Peyer's patch (tissue), 4 donors: ENCODE measurements at regions not wholly inside any gene's neighbourhood (a gene's known extent, or its start where the extent isn't known, plus 50 kb on each side); places are given as distances from the start of the nearest gene placed in this dataset.

Experiments used
- DNase-seq, 3 donors: peaks; one replicate each; pipeline ENCODE4 v3.0.0-alpha.2; 2017 to 2019
- H3K27ac ChIP-seq, 4 donors: fragments of 200-600 bp; sonication (generic); one replicate each; pipeline ENCODE4 v1.5.1; 2016 to 2019
- H3K27me3 ChIP-seq, 2 donors: fragments of 200-600 bp; sonication (generic); one replicate each; pipeline ENCODE4 v1.5.1; 2019
- H3K36me3 ChIP-seq, 3 donors: fragments of 200-600 bp; sonication (generic); one replicate each; pipeline ENCODE4 v1.5.1; 2016 to 2019
- H3K4me1 ChIP-seq, 4 donors: fragments of 200-600 bp; sonication (generic); one replicate each; pipeline ENCODE4 v1.5.1; 2016 to 2019
- H3K4me3 ChIP-seq, 4 donors: fragments of 200-600 bp; sonication (generic); 1 replicate in 3 of 4; 2 replicates in 1 of 4; pipeline ENCODE4 v1.5.1; 2016 to 2019; ENCODE audit warnings: mild to moderate bottlenecking in 1 of 4
- H3K9me3 ChIP-seq, 4 donors: fragments of 200-600 bp; sonication (generic); one replicate each; pipeline ENCODE4 v1.5.1; 2016 to 2019; ENCODE audit warnings: mild to moderate bottlenecking in 1 of 4
- CTCF ChIP-seq, 6 experiments: fragments of 450-650 bp in 4 of 6; fragments of 200-600 bp in 2 of 6; sonication (generic) in 1 of 6; IDR thresholded peaks; one replicate each; pipeline ENCODE4 v1.5.1; 2017 to 2019; ENCODE audit warnings: antibody characterized with exemption in 6 of 6, mild to moderate bottlenecking in 3 of 6, moderate library complexity in 1 of 6
- POLR2A ChIP-seq, 2 donors: fragments of 450-650 bp; IDR thresholded peaks; one replicate each; pipeline ENCODE4 v1.5.1; 2017; ENCODE audit warnings: antibody characterized with exemption in 2 of 2, mild to moderate bottlenecking in 2 of 2, moderate library complexity in 2 of 2

GRCh38 chr22:48954781-48955311, 872.8 kb downstream of the BRD1 start:
- peak in 1 of 3 donors; percentile 11 for DNase-seq
- TF ChIP-seq POLR2A (IDR thresholded peaks at IDR 0.05) (no peak), CTCF (IDR thresholded peaks at IDR 0.05) (no peak)
- Histone ChIP-seq H3K9me3 (peaks cover 0 to 3% (median 0%) of the 10 kb centered on the region in 4 donors), H3K4me3 (no peak overlapping the region), H3K4me1 (no peaks in the 10 kb centered on the region), H3K36me3 (no peaks in the 10 kb centered on the region), H3K27me3 (no peaks in the 10 kb centered on the region), H3K27ac (no peak overlapping the region)

GRCh38 chr22:48953830-48954229, 873.8 kb downstream of the BRD1 start:
- peak in 1 of 3 donors; percentile 8 for DNase-seq
- H3K27me3 ChIP-seq = no peaks in the 10 kb centered on the region
- no peaks in the 10 kb centered on the region for H3K4me1 ChIP-seq

GRCh38 chr22:48953103-48953720, 874.5 kb downstream of the BRD1 start:
- no peak overlapping the region for H3K27ac ChIP-seq
- no peak for DNase-seq
- TF ChIP-seq POLR2A (IDR thresholded peaks at IDR 0.05) = no peak
- no peak for TF ChIP-seq CTCF (IDR thresholded peaks at IDR 0.05)
- H3K4me3 ChIP-seq = no peak overlapping the region
- H3K36me3 ChIP-seq = no peaks in the 10 kb centered on the region
- H3K9me3 ChIP-seq = peaks cover 0 to 3% (median 0%) of the 10 kb centered on the region in 4 donors
- no peaks in the 10 kb centered on the region for H3K27me3 ChIP-seq
- no peaks in the 10 kb centered on the region for H3K4me1 ChIP-seq

More at GRCh38 chr22:48953830-48954229, 873.8 kb downstream of the BRD1 start:
- Histone ChIP-seq H3K4me3 (no peak overlapping the region), H3K9me3 (peaks cover 0 to 3% (median 0%) of the 10 kb centered on the region in 4 donors), H3K27ac (no peak overlapping the region), H3K36me3 (no peaks in the 10 kb centered on the region)
- TF ChIP-seq POLR2A (IDR thresholded peaks at IDR 0.05) (no peak), CTCF (IDR thresholded peaks at IDR 0.05) (no peak)

- DNase-seq = peak in 1 of 3 donors; percentile 2
- H3K4me3 ChIP-seq = no peak overlapping the region
- H3K4me1 ChIP-seq = no peaks in the 10 kb centered on the region
- TF ChIP-seq CTCF (IDR thresholded peaks at IDR 0.05) (no peak), POLR2A (IDR thresholded peaks at IDR 0.05) (no peak)
- H3K27me3 ChIP-seq = no peaks in the 10 kb centered on the region
- peaks cover 0 to 3% (median 0%) of the 10 kb centered on the region in 4 donors for H3K9me3 ChIP-seq
- H3K27ac ChIP-seq = no peak overlapping the region
- no peaks in the 10 kb centered on the region for H3K36me3 ChIP-seq
Measured at GRCh38 chr22:48952256-48953102, 875.2 kb downstream of the BRD1 start.

GRCh38 chr22:48951836-48952235, 875.8 kb downstream of the BRD1 start:
- DNase-seq = peak in 1 of 3 donors; percentile 30

More at GRCh38 chr22:48951836-48952235, 875.8 kb downstream of the BRD1 start:
- Histone ChIP-seq H3K4me1 (no peaks in the 10 kb centered on the region), H3K9me3 (peaks cover 0 to 3% (median 0%) of the 10 kb centered on the region in 4 donors), H3K27ac (no peak overlapping the region), H3K36me3 (no peaks in the 10 kb centered on the region), H3K27me3 (no peaks in the 10 kb centered on the region), H3K4me3 (no peak overlapping the region)
- TF ChIP-seq POLR2A (IDR thresholded peaks at IDR 0.05) (no peak), CTCF (IDR thresholded peaks at IDR 0.05) (no peak)
